ENCODE measurements at regions not wholly inside any gene's neighbourhood (a gene's known extent, or its start where the extent isn't known, plus 50 kb on each side); places are given as distances from the start of the nearest gene placed in this dataset.
"Not testable (repeated sequence)": the region's sequence is repeated elsewhere in the genome, so short reads cannot be mapped to it uniquely, and the experiment has no call there.

- FAIRE-seq (peak; percentile 24), DNase-seq (ENCODE audit: extremely low spot score, insufficient read length, low read depth) (no peak)
Measured at GRCh38 chr3:22364851-22365250, 613.8 kb upstream of the ZNF385D start.

DNA sequence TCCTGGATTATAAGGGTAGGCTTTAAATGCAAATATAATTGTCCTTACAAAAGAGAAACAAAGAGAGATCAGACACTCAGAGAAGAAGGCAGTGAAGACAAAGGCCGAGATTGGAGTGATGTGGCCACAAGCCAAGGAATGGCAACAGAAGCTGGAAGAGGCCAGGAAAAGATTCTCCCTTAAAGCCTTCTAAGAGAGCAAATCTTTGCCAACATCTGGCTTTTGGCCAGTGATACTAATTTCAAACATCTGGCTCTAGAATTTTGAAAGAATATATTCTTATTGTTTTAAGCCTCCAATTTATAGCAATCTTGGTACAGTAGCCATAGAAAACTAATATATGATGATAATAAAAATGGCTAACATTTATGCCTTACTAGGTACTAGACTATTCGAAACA, 615.8 kb upstream of the ZNF385D start:
- DNase-seq (ENCODE audit: extremely low spot score, insufficient read length, low read depth) (no peak), FAIRE-seq (no peak)

DNA sequence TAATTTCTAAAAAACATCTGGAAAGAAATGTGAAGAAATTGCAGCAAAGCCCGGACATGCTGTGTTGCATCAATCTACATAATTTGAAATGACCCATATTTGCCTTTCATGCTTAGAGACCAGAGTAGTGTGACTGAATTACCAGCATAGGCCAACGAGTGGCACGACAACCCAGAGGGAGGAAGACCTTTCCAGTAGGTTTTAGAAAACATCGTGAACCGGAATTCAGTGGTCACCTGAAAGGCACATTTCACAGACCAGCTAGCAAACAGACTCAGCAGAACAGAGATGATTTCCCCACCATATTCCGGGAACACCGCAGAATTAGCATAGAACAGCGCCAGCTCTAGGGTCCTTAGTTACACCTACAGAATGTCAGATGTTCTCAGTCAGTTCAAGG, 620.0 kb upstream of the ZNF385D start:
- no peak for FAIRE-seq
- no peak for DNase-seq (ENCODE audit: extremely low spot score, insufficient read length, low read depth)

GRCh38 chr3:22371607-22372291, 620.7 kb upstream of the ZNF385D start:
- no peak for DNase-seq (ENCODE audit: extremely low spot score, insufficient read length, low read depth)
- no peak for FAIRE-seq

- FAIRE-seq: no peak
- no peak for DNase-seq (ENCODE audit: extremely low spot score, insufficient read length, low read depth)
Measured at GRCh38 chr3:22372292-22373062, 621.5 kb upstream of the ZNF385D start.

GRCh38 chr3:22373182-22373581, 622.2 kb upstream of the ZNF385D start:
- no peak for FAIRE-seq
- no peak for DNase-seq (ENCODE audit: extremely low spot score, insufficient read length, low read depth)

DNA sequence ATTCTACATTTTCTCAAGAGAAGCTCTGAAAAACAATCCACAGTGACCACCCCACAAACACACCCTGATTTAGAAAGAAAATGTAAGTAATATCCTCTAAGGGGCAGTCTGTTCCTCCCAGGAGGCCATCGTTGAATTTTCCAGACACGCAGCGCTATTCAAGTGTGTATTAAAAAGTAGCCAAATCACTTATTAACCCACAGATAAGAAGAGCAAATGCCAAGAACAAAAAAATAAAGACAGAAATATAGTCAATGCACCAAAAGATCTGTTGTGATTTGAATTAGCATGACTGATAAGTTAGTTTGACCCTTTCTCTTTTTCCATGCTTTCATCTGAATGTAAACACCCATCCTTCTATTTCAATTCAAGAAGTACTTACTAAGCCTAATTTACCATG, 622.8 kb upstream of the ZNF385D start:
- no peak for DNase-seq (ENCODE audit: extremely low spot score, insufficient read length, low read depth)
- FAIRE-seq: no peak

GRCh38 chr3:22377421-22377820, 626.4 kb upstream of the ZNF385D start:
- DNase-seq (ENCODE audit: extremely low spot score, insufficient read length, low read depth): no peak
- no peak for FAIRE-seq

- no peak for DNase-seq (ENCODE audit: extremely low spot score, insufficient read length, low read depth)
- FAIRE-seq: no peak
Measured at GRCh38 chr3:22378869-22379268, 627.9 kb upstream of the ZNF385D start.

- no peak for FAIRE-seq
- DNase-seq (ENCODE audit: extremely low spot score, insufficient read length, low read depth): no peak
Measured at GRCh38 chr3:22380253-22380652, 629.2 kb upstream of the ZNF385D start.

DNA sequence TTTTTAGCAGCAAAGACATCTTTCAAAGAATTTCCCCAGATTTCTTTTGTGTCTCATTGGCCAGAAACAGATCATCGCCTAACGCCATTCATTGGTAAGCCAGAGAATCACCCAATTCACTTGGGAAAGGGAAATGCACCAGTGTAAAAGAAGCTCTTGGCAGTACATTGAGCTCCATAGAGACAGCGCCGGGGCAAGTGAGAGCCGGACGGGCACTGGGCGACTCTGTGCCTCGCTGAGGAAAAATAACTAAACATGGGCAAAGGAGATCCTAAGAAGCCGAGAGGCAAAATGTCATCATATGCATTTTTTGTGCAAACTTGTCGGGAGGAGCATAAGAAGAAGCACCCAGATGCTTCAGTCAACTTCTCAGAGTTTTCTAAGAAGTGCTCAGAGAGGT, 630.6 kb upstream of the ZNF385D start:
- FAIRE-seq: not testable (repeated sequence)

DNA sequence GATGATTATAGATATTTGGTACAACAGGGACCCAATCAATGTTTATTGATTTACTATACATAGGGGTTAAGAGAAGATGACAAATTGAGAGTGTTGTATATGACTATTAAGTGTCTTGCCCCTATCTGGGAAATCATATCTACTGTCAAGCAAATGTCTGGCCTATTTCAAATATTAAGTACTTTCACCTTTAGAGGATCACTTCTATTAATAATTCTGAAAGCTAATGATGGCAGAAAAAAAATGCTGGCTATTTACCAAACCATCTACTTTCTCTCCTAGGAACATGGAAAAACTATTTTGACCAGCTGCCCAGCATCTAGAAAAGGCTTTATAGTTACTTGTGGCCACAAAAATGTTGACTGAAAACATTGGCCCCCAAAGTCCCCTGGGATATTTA, 632.3 kb upstream of the ZNF385D start:
- FAIRE-seq (no peak), DNase-seq (ENCODE audit: extremely low spot score, insufficient read length, low read depth) (no peak)

More for the DNA sequence above, 630.6 kb upstream of the ZNF385D start:
- DNase-seq (ENCODE audit: extremely low spot score, insufficient read length, low read depth): not testable (repeated sequence)

DNA sequence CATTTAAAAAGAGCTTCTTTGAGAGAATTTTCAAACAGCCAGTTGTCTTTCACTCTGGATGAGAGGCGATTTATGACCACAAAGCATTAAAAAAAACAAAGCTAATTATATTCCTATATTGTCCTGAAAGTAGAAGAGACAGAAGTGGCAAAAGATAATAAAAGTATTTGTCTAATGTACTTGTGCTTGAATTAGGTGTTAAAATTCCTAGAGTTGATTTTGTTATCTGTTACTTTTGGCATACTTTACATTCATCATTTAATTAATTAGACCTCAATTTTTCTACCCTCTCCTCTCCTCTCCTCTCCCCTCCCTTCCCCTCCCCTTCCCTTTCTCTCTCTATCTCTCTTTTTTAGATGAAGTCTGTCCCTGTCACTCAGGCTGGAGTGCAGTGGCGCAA, 635.1 kb upstream of the ZNF385D start:
- FAIRE-seq (no peak), DNase-seq (ENCODE audit: extremely low spot score, insufficient read length, low read depth) (no peak)

DNA sequence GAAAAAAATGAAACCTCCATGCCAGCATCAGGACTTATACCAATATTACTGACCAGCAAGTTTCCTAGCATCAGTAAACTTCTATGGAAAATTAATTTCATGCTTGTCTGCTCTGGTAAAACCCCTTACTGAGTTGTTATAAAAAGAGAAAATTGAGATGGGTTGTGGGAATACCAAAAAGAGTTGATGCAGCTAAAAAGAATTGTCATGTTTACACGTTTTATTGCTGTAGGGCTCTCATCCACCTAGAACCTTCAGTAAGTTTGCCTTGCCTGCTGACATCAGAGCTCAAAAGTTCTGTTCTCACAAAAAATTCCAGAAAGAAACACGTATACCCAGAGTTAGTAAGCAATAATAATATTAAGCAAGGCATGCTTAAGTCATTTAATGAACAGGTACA, 641.3 kb upstream of the ZNF385D start:
- DNase-seq (ENCODE audit: extremely low spot score, insufficient read length, low read depth) (no peak), FAIRE-seq (no peak)

GRCh38 chr3:22392859-22393258, 641.8 kb upstream of the ZNF385D start:
- FAIRE-seq (no peak), DNase-seq (ENCODE audit: extremely low spot score, insufficient read length, low read depth) (no peak)

DNA sequence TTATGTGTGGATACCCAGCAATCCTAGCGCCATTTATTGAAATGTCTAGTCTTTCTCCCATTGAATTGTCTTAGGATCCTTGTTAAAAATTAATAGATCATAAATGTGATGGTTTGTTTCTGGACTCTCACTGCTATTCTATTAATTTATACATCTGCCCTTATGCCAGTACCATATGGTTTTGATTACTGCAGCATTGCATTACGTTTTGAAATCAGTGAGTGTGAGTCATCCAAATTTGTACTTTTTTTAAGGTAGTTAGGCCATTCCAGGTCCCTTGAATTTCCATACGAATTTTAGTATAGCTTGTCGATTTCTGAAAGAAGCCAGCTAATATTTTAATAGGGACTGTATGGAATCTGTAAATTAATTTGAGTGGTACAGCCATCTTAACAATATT, 648.6 kb upstream of the ZNF385D start:
- no peak for FAIRE-seq

DNA sequence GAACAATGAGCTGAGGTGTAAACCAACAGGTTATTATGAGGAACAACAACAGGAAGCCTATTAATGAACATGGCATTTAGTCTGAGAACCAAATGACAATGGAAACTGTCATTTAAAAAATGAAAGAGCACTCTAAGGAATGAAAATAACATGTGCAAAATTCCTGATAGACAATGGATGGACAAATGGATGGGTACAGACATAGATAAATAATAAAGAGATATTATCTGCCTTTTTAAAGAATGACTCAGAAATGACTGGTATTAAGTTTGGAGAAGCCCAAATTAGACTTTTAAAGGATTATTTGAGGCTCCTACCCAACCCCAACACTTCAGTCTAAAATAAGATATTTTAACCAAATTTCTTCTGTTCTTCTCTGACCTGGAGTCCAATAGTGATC, 650.5 kb upstream of the ZNF385D start:
- DNase-seq (ENCODE audit: extremely low spot score, insufficient read length, low read depth): no peak
- no peak for FAIRE-seq

More for the DNA sequence above, 648.6 kb upstream of the ZNF385D start:
- no peak for DNase-seq (ENCODE audit: extremely low spot score, insufficient read length, low read depth)

DNA sequence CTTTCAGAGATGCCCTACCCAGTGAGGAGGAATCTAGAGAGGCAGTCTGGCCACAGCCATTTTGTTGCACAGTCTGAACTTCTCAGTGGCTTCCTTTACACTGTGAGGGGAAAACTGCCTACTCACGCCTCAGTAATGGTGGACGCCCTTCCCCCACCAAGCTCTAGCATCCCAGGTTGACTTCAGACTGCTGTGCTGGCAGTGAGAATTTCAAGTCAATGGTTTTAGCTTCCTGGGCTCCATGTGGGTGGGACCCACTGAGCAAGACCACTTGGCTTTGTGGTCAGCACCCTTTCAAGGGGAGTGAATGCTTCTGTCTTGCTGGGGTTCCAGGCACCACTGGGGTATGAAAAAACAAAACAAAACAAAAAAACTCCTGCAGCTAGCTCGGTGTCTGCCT, 663.2 kb upstream of the ZNF385D start:
- FAIRE-seq (no peak), DNase-seq (ENCODE audit: extremely low spot score, insufficient read length, low read depth) (no peak)

DNA sequence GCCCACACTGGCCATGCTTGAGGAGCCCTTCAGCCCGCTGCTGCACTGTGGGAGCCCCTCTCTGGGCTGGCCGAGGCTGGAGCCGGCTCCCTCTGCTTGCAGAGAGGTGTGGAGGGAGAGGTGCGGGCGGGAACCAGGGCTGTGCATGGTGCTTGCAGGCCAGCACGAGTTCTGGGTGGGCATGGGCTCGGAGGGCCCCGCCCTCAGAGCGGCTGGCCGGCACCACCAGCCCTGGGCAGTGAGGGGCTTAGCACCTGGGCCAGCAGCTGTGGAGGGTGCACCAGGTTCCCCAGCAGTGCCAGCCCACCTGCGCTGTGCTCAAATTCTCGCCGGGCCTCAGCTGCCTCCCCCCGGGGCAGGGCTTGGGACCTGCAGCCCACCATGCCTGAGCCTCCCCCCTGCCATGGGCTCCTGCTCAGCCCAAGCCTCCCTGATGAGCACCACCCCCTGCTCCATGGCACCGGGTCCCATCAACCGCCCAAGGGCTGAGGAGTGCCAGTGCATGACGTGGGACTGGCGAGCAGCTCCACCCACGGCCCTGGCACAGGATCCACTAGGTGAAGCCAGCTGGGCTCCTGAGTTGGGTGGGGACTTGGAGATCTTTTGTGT, 665.9 kb upstream of the ZNF385D start:
- not testable (repeated sequence) for DNase-seq (ENCODE audit: extremely low spot score, insufficient read length, low read depth); FAIRE-seq

DNA sequence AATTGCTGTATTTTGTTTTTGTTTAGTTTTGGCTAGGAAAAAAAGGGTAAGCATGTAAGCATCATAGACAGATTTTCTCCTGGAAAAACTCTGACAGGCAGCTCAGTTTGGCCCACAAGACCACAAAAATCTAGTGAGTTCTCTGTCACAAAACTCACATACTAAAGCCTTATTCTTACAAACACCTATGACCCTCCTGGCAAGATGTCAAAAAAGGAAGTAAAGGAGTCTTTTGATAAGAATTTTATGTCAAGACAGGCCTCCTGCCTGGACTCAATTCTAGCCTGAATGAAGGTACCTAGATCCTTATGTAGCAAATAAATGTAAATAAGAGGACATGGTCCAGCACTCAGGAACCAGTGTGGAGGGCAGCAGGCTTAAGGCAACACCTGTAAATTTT, 668.3 kb upstream of the ZNF385D start:
- FAIRE-seq (no peak), DNase-seq (ENCODE audit: extremely low spot score, insufficient read length, low read depth) (no peak)

DNA sequence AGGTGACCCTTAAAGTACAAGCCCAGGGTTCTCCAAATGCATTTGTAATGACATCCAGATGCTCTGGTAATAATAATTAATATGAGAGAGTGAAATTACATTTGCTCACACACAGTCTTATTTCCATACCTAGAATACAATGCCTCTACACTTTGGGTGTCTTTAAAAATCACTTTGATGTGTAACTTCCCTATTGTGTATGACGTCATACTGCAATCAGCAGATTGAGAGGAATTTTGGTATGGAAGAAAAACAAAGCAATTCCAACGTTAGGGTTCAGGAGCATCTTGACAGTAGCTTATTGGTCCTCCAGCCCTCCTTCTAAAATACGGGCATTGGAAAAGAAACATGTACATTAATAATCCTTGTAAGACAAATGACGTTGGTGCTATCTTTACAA, 670.6 kb upstream of the ZNF385D start:
- FAIRE-seq (no peak), DNase-seq (ENCODE audit: extremely low spot score, insufficient read length, low read depth) (no peak)
